ENCODE measurements at regions not wholly inside any gene's neighbourhood (a gene's known extent, or its start where the extent isn't known, plus 50 kb on each side); places are given as distances from the start of the nearest gene placed in this dataset.

- TF ChIP-seq CTCF (IDR thresholded peaks at IDR 0.05) (no peak), POLR2A (IDR thresholded peaks at IDR 0.05) (no peak)
Observed at GRCh38 chr9:106587042-106587441, 275.9 kb upstream of the ZNF462 start.

Measured in Peyer's patch (tissue), 4 donors.